Activated B cell treated with CpG ODN at 0.5 μM for 24 hours (primary cell): ENCODE measurements at regions not wholly inside any gene's neighbourhood (a gene's known extent, or its start where the extent isn't known, plus 50 kb on each side); places are given as distances from the start of the nearest gene placed in this dataset.

ENCODE experiments used
- ATAC-seq: fragments of 200-7000 bp; cut with Tn5 transposase; one replicate; pipeline ENCODE4 v1.10.0; 2021; ENCODE audit warnings: low read depth, mild to moderate bottlenecking, moderate library complexity
- CTCF ChIA-PET: fragments of 350-600 bp; sonication (Branson Sonifier 250); formaldehyde crosslinking; loops from one replicate; lab custom pipeline; 2021; ENCODE audit warnings: antibody characterized with exemption; lab: Charles Lee
- POLR2A ChIA-PET: fragments of 350-600 bp; sonication (Branson Sonifier 250); formaldehyde crosslinking; loops from one replicate; lab custom pipeline; 2021; ENCODE audit warnings: antibody characterized with exemption; lab: Charles Lee
- DNase-seq: peaks from one replicate; pipeline ENCODE4 v3.0.0; 2022
- H3K27ac Mint-ChIP-seq: one replicate; pipeline ENCODE4 v1.8.0; 2020; ENCODE audit warnings: mixed read lengths
- H3K27me3 Mint-ChIP-seq: one replicate; pipeline ENCODE4 v1.8.0; 2021; ENCODE audit warnings: mixed read lengths
- H3K36me3 Mint-ChIP-seq: one replicate; pipeline ENCODE4 v1.8.0; 2021; ENCODE audit warnings: low read depth, mixed read lengths
- H3K4me1 Mint-ChIP-seq: one replicate; pipeline ENCODE4 v1.8.0; 2021; ENCODE audit warnings: mixed read lengths
- H3K4me3 Mint-ChIP-seq: one replicate; pipeline ENCODE4 v1.8.0; 2020; ENCODE audit warnings: mild to moderate bottlenecking, mixed read lengths
- H3K9me3 Mint-ChIP-seq: one replicate; pipeline ENCODE4 v1.8.0; 2020; ENCODE audit warnings: mixed read lengths
- CTCF ChIP-seq: fragments of 200-600 bp; IDR thresholded peaks from one replicate; pipeline ENCODE4 v1.8.0; 2022; ENCODE audit warnings: antibody characterized with exemption, mild to moderate bottlenecking
- intact Hi-C: fragments of 100-400 bp; cut with micrococcal nuclease; formaldehyde crosslinking; loops from one replicate; pipeline ENCODE4 v1.15.1; 2024

- no peak for TF ChIP-seq CTCF
- POLR2A ChIA-PET, result no interaction called here
- no peaks in the 10 kb centered on the region for H3K36me3 Mint-ChIP-seq
- intact Hi-C loops, result no loop called here
- H3K4me1 Mint-ChIP-seq, result no peaks in the 10 kb centered on the region
- ATAC-seq (no peak), DNase-seq (no peak)
- no peak overlapping the region for H3K4me3 Mint-ChIP-seq
- CTCF ChIA-PET, result no interaction called here
- peaks cover 3% of the 10 kb centered on the region for H3K9me3 Mint-ChIP-seq
- H3K27me3 Mint-ChIP-seq, result no peaks in the 10 kb centered on the region
- H3K27ac Mint-ChIP-seq, result no peak overlapping the region
Measured at GRCh38 chr5:24112420-24112819, 532.4 kb downstream of the CDH10 start.

GRCh38 chr5:24118351-24118750 lies 526.4 kb downstream of the CDH10 start:
- no peak overlapping the region for H3K4me3 Mint-ChIP-seq
- ATAC-seq (no peak), DNase-seq (no peak)
- no peaks in the 10 kb centered on the region for H3K4me1 Mint-ChIP-seq
- intact Hi-C loops, result no loop called here
- no peaks in the 10 kb centered on the region for H3K36me3 Mint-ChIP-seq
- ChIA-PET CTCF (no interaction called here), POLR2A (no interaction called here)
- H3K9me3 Mint-ChIP-seq, result peaks cover 4% of the 10 kb centered on the region
- TF ChIP-seq CTCF, result no peak
- H3K27me3 Mint-ChIP-seq, result no peaks in the 10 kb centered on the region
- no peak overlapping the region for H3K27ac Mint-ChIP-seq

- intact Hi-C loops, result no loop called here
- DNase-seq (no peak), ATAC-seq (no peak)
- Mint-ChIP-seq H3K36me3 (no peaks in the 10 kb centered on the region), H3K4me1 (no peaks in the 10 kb centered on the region), H3K9me3 (peaks cover 6% of the 10 kb centered on the region), H3K27ac (no peak overlapping the region), H3K4me3 (no peak overlapping the region), H3K27me3 (no peaks in the 10 kb centered on the region)
- ChIA-PET CTCF (no interaction called here), POLR2A (no interaction called here)
- no peak for TF ChIP-seq CTCF
Measured at GRCh38 chr5:24135536-24135935, 509.2 kb downstream of the CDH10 start.

- ATAC-seq (no peak), DNase-seq (no peak)
- Mint-ChIP-seq H3K4me3 (no peak overlapping the region), H3K27ac (no peak overlapping the region), H3K27me3 (no peaks in the 10 kb centered on the region), H3K4me1 (no peaks in the 10 kb centered on the region), H3K36me3 (no peaks in the 10 kb centered on the region), H3K9me3 (peaks cover 11% of the 10 kb centered on the region)
- ChIA-PET CTCF (no interaction called here), POLR2A (no interaction called here)
- intact Hi-C loops, result no loop called here
- TF ChIP-seq CTCF, result no peak
Measured at GRCh38 chr5:24141046-24141445, 503.7 kb downstream of the CDH10 start.

GRCh38 chr5:24142341-24142740 lies 502.4 kb downstream of the CDH10 start:
- H3K4me1 Mint-ChIP-seq, result no peaks in the 10 kb centered on the region
- H3K27me3 Mint-ChIP-seq, result no peaks in the 10 kb centered on the region
- no peaks in the 10 kb centered on the region for H3K36me3 Mint-ChIP-seq
- no peak for DNase-seq
- no peak overlapping the region for H3K4me3 Mint-ChIP-seq
- ATAC-seq, result no peak
- POLR2A ChIA-PET, result no interaction called here
- intact Hi-C loops, result no loop called here
- CTCF ChIA-PET, result no interaction called here
- H3K9me3 Mint-ChIP-seq, result peaks cover 11% of the 10 kb centered on the region
- TF ChIP-seq CTCF, result no peak
- no peak overlapping the region for H3K27ac Mint-ChIP-seq
